ENCODE measurements at regions not wholly inside any gene's neighbourhood (a gene's known extent, or its start where the extent isn't known, plus 50 kb on each side); places are given as distances from the start of the nearest gene placed in this dataset.

DNA sequence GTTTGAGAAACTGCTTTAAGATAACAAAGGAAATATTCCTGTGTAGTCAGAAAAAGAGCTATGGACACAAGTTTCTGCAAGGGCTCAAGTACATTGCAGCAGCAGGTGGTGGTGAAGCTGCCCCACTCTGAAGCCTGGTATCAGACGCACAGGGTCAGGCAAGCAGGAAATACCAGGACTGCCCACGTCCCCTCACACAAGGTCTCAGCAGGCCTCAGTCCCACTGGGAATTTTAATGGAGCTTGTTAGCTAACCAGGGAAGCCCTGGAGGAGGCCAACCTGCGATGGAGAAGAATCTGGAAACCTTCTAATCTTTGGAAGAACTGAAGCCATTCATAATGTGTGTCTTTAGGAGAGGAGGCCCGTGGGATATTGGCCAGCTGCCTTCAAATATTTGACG, 168.3 kb downstream of the UXS1 start:
- H3K27me3 ChIP-seq (ENCODE audit: control insufficient read depth, insufficient read depth, low read length): peaks cover 2% of the 10 kb centered on the region
- DNase-seq (ENCODE audit: low read depth): no peak
- no peak overlapping the region for H3K4me3 ChIP-seq (ENCODE audit: low read depth, low read length)
- no peaks in the 10 kb centered on the region for H3K36me3 ChIP-seq (ENCODE audit: control insufficient read depth, insufficient read depth, low read length)
- TF ChIP-seq, protein P1, sequence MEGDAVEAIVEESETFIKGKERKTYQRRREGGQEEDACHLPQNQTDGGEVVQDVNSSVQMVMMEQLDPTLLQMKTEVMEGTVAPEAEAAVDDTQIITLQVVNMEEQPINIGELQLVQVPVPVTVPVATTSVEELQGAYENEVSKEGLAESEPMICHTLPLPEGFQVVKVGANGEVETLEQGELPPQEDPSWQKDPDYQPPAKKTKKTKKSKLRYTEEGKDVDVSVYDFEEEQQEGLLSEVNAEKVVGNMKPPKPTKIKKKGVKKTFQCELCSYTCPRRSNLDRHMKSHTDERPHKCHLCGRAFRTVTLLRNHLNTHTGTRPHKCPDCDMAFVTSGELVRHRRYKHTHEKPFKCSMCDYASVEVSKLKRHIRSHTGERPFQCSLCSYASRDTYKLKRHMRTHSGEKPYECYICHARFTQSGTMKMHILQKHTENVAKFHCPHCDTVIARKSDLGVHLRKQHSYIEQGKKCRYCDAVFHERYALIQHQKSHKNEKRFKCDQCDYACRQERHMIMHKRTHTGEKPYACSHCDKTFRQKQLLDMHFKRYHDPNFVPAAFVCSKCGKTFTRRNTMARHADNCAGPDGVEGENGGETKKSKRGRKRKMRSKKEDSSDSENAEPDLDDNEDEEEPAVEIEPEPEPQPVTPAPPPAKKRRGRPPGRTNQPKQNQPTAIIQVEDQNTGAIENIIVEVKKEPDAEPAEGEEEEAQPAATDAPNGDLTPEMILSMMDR (IDR thresholded peaks at IDR 0.05; ENCODE audit: insufficient read depth, low read depth, low read length): no peak
- POLR2A ChIA-PET: no interaction called here
- CTCF ChIA-PET: no interaction called here

- ChIA-PET CTCF (no interaction called here), POLR2A (no interaction called here)
- Histone ChIP-seq H3K36me3 (ENCODE audit: control insufficient read depth, insufficient read depth, low read length) (no peaks in the 10 kb centered on the region), H3K27me3 (ENCODE audit: control insufficient read depth, insufficient read depth, low read length) (peaks cover 2% of the 10 kb centered on the region), H3K4me3 (ENCODE audit: low read depth, low read length) (no peak overlapping the region)
- TF ChIP-seq, protein P1 (IDR thresholded peaks at IDR 0.05; ENCODE audit: insufficient read depth, low read depth, low read length): no peak
- no peak for DNase-seq (ENCODE audit: low read depth)
These were observed 172.5 kb downstream of the UXS1 start for GRCh38 chr2:106021662-106022028.

- Histone ChIP-seq H3K36me3 (ENCODE audit: control insufficient read depth, insufficient read depth, low read length) (no peaks in the 10 kb centered on the region), H3K4me3 (ENCODE audit: low read depth, low read length) (no peak overlapping the region), H3K27me3 (ENCODE audit: control insufficient read depth, insufficient read depth, low read length) (peaks cover 2% of the 10 kb centered on the region)
- TF ChIP-seq, protein P1 (IDR thresholded peaks at IDR 0.05; ENCODE audit: insufficient read depth, low read depth, low read length): no peak
- CTCF ChIA-PET: no interaction called here
- DNase-seq (ENCODE audit: low read depth): no peak
- POLR2A ChIA-PET: interaction anchor here (0.7 kb wide), 1 partner anchor 15 kb away, joined by 3 read pairs; no protein-coding TSS in a partner anchor
These were observed 173.1 kb downstream of the UXS1 start for GRCh38 chr2:106020821-106021661.

DNA sequence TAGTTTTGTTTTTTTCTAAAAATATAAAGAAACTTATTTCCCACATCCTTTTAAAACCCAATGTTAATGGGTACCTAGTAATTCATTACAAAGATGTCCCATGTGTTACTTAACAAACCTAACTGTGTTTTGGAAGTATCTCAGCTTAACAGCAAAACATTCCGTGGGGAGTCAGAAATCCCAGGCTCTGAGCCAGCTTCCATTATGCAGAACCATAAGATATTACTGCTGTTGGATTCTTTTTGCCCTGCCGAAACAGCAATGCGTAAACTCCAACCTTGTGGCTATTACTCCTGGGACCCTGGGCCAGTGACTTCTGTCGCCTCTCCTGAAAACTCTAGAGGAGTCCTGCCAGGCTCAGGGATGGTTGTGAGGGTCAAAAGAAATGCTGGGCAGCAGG, 174.1 kb downstream of the UXS1 start:
- ChIA-PET POLR2A (no interaction called here), CTCF (no interaction called here)
- Histone ChIP-seq H3K36me3 (ENCODE audit: control insufficient read depth, insufficient read depth, low read length) (no peaks in the 10 kb centered on the region), H3K27me3 (ENCODE audit: control insufficient read depth, insufficient read depth, low read length) (peaks cover 2% of the 10 kb centered on the region), H3K4me3 (ENCODE audit: low read depth, low read length) (no peak overlapping the region)
- no peak for DNase-seq (ENCODE audit: low read depth)
- TF ChIP-seq, protein P1 (IDR thresholded peaks at IDR 0.05; ENCODE audit: insufficient read depth, low read depth, low read length): no peak

DNA sequence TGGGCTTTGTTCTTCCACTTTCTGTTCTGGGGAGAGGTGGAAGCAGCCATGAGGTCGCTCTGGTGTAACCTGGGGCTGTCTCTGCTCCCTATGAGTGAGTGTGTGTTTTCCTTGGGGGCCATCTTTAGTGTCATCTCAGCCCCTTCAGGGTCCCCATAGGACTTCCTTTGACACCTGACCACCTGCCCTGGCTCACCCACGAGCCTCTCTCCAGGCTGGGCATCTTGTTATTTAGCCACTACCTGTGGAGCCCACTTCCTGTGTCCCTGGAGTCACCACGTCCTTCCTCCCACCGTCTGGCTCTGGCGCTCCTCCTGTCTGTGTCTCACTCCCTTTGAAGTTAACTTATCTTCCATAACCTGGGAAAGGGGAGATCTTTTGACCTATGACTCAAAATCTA, 176.0 kb downstream of the UXS1 start:
- POLR2A ChIA-PET: interaction anchor here (0.6 kb wide), 1 partner anchor 12 kb away, joined by 3 read pairs; no protein-coding TSS in a partner anchor

More for the DNA sequence above, 176.0 kb downstream of the UXS1 start:
- no peak overlapping the region for H3K4me3 ChIP-seq (ENCODE audit: low read depth, low read length)
- no peaks in the 10 kb centered on the region for H3K36me3 ChIP-seq (ENCODE audit: control insufficient read depth, insufficient read depth, low read length)
- CTCF ChIA-PET: no interaction called here
- DNase-seq (ENCODE audit: low read depth): no peak
- TF ChIP-seq, protein P1 (IDR thresholded peaks at IDR 0.05; ENCODE audit: insufficient read depth, low read depth, low read length): no peak
- H3K27me3 ChIP-seq (ENCODE audit: control insufficient read depth, insufficient read depth, low read length): peaks cover 2% of the 10 kb centered on the region; the same call in 1 of the 2 replicates

All from BJ (cell line).